GM12892 (cell line): ENCODE measurements at regions not wholly inside any gene's neighbourhood (a gene's known extent, or its start where the extent isn't known, plus 50 kb on each side); places are given as distances from the start of the nearest gene placed in this dataset.

Experiments used
- DNase-seq: peaks from one replicate; pipeline ENCODE4 v3.0.0; 2011; ENCODE audit not compliant: insufficient read length
- FAIRE-seq: peaks from 2 replicates; lab custom pipeline; 2011; peaks lifted over from hg19 to GRCh38; lab: Jason Lieb, UNC
- POLR2A ChIP-seq: IDR thresholded peaks from 2 replicates; pipeline ENCODE4 v1.6.1; 2011; ENCODE audit warnings: low read depth, low read length, control low read depth
- POLR2AphosphoS5 ChIP-seq: IDR thresholded peaks from 2 replicates; pipeline ENCODE4 v1.6.1; 2011; ENCODE audit warnings: low read depth, low read length, control low read depth
- TAF1 ChIP-seq: IDR thresholded peaks from 2 replicates; pipeline ENCODE4 v1.6.1; 2011; ENCODE audit warnings: low read depth, mild to moderate bottlenecking, control low read depth, low read length, borderline replicate concordance

DNA sequence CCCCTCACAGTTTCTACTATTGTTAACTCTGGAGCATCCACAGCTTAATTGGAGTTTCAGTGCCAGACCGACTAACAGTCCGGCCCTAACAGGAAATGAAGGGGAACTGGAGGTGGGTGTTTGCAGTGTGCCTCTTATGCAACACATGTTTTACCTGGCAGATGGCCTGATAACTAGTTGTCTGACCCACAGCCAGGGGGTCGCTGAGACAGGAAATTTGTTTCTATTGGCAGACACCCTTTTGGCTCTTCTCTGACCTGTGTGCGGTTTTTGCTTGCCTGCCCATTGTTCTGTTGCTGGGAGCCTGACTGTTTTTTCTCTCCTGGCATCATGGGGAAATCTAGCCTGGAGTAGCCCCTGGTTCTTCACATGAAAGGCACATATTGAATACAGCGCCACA lies 1329.8 kb downstream of the DSC3 start:
- DNase-seq (no peak), FAIRE-seq (no peak)
- TF ChIP-seq POLR2A, result no peak
- TF ChIP-seq POLR2AphosphoS5, result no peak
- no peak for TF ChIP-seq TAF1

DNA sequence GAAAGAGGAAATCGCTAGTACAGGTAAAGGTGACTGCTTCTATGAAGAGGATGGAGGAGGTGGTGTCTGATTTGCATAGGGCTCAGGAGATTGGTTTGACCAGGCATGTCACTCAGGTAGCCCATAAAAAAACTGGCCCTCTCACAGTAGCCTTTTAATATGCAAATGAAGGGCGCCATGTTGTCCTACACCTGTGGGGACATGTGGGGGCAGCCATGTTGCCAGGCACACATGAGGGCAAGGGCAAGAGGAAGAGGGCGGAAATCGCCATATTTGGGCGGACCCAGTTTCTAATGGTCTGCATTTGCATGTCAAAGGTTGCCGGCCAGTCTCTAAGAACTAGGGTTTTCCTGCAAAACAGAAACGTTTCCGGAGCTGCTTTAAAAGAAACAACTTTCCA lies 1330.6 kb downstream of the DSC3 start:
- TF ChIP-seq POLR2AphosphoS5 (no peak), TAF1 (no peak), POLR2A (no peak)
- FAIRE-seq (no peak), DNase-seq (no peak)

DNA sequence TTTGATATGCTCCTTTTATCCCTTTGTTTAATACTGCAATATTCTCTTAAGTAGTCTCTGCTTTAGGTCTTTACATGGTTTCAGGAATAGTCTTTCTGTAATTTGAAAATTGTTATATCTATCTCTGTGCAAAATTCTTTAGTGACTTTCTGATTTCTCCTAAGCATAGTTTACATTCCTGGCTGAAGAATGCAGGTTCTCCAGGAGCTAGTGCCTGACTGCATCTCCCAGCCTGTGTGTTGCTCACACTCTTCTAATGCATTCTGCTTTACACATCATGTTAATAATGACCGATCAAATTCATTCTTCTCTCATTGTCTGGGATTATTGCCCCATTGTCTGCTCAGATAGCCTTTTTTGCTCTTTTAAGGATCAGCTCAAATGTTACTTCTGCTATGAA lies 1349.2 kb downstream of the DSC3 start:
- TF ChIP-seq TAF1 (no peak), POLR2AphosphoS5 (no peak), POLR2A (no peak)
- DNase-seq, result no peak
- no peak for FAIRE-seq

DNA sequence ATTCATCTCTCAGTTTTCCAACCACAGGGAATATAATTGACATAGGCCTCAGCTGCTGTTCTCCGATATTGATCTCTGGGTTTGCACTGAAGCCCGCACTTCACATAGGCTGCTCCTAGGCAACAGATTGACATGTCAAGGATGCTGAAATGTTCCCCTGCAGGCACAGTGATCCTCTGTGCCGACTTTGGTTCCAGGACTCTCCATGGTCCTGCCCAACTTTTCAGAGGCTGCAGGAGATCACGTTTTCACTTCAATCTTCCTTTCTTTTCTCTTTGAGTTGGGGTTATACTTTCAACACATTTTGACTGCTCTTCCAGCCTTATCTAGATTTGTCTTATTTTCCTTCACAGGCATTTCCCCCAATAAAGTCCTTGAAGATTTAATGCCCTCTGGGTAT lies 1361.0 kb downstream of the DSC3 start:
- FAIRE-seq, result no peak
- TF ChIP-seq TAF1 (no peak), POLR2AphosphoS5 (no peak), POLR2A (no peak)
- DNase-seq, result no peak

DNA sequence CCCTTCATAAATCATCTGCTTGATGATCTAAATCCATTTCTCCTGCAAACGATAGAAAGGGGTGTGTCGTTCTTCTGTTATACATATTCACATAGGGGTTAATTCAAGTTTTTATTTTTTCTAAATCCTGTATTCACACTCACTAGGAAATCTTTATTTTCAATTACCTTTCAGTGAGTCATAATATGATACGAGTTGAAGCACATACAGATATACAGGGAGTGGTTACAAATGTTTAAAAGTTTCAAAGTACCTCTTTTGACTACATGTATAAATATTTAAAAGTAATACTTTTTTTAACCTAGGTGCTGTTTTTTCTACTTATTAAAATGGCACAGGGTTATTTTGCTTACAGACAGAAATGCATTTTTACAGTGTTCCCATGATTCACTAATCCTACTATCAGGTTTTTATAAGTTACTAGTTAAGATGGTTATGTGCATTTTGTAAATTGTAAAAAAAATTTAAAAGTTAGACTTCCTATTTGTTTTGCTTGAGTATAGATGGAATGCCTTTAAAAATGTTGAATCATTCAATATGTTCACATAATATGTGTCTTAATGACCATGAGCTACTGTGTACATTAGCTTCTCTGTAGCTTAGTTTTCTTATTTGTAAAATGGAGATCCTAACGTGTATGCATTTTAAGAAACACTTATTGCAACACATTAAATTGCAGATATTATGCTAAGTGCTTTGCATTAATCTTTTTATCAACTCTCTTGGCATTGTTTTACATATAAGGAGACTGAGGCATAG lies 1378.1 kb downstream of the DSC3 start:
- DNase-seq (no peak), FAIRE-seq (no peak)
- TF ChIP-seq TAF1 (no peak), POLR2A (no peak), POLR2AphosphoS5 (no peak)

DNA sequence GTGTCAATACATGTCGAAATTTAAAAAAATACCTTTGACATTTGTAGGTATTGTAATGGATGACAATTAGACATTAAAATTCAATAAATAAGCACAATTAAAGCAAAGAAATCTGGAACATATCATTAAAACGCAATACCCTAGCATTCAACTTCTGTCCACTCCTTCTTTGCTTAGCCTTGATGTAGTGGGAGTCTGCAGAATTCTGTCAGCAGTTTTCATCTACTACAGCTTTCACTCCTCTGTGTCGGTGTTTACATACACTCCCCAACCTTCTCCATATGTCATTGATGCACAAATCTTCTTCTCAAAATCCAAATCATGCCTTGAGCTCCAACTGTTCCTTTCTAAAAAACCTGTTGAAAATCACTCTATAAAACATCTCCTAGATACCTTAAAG lies 1380.6 kb downstream of the DSC3 start:
- no peak for TF ChIP-seq POLR2AphosphoS5
- TF ChIP-seq TAF1, result no peak
- TF ChIP-seq POLR2A, result no peak
- FAIRE-seq (no peak), DNase-seq (no peak)

DNA sequence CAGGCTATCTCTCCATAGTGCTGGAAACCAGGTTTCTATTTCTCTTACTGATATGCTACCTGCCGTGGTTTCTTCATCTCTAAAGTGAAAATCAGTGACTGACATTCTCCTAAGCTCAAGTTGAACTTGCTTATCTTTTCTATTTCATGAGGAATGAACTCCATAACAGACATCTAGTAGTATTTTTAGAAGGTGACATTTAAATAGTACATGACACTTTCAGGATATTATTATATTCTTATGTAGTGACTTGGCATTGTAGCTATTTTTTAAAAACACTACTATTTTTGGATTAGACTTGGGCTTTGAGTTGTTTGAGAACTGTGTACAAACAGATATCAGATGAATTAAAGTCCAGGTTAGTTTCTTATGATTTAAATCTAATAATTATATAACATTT lies 1381.8 kb downstream of the DSC3 start:
- FAIRE-seq (no peak), DNase-seq (no peak)
- no peak for TF ChIP-seq POLR2AphosphoS5
- no peak for TF ChIP-seq POLR2A
- no peak for TF ChIP-seq TAF1

DNA sequence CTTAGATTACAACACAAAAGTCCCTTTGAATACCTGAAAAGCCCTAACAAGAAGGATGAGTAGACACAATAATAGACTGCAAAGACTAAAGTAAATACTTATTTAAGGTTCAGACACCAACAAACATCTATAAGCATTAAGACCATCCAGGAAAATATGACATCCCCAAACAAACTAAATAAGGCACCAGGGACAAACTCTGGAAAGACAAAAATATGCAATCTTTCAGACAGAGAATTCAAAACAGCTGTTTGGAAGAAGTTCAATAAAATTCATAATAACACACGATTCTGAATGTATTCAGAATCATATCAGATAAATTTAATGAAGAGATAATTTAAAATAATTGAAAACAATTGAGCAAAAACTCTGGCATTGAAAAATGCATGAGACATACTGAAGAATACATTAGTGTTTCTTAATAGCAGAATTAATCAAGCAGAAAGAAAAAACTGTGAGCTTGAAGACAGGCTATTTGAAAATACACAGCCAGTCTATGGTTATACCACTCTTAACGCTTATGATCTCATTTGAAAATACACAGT lies 1388.8 kb downstream of the DSC3 start:
- TF ChIP-seq TAF1 (no peak), POLR2A (no peak), POLR2AphosphoS5 (no peak)
- DNase-seq, result no peak
- no peak for FAIRE-seq

DNA sequence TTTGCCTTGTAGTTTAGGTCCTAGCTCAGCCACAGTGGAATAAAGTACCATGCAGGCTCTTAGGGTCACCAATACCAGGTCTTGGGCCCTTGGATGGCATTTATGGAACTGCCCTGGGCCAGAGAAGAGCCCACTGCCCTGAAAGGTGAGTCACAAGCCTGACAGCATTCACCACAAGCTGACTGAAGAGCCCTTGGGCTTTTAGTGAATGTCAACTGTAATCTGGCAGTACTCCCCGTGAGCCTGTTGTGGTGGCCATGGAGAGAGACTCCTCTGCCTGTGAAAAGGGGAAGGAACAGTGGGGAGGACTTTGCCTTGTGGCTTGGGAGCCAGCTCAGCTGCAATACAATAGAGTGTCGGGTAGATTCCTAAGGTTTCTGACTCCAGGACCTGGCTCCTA lies 1389.7 kb downstream of the DSC3 start:
- FAIRE-seq, result no peak

DNA sequence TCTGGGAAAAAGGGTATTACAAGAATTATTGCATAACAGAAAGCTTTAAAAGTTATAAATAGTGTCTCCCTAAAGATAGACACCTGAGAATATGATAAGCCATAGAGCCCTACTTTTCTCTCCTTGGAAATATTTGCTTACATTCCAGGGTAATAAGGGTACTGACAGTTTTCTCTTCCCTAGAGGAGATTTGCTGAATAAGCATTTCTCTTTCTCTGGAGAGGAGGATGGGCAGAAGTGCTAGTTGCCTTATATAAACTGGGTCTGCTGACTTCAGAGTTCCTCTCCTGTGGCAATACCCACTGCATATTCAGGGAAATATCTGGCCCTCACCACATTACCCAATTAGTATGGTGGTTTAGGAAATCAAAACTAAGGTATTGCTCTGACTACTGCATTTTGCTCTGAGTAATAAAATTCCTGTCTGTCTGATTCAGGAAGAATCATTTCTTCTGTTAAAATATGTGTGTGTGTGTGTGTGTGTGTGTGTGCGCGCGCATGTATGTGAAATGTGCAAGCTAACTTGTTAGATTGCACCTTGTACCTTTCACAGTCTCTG lies 1391.3 kb downstream of the DSC3 start:
- FAIRE-seq (no peak), DNase-seq (no peak)
- TF ChIP-seq POLR2A, result no peak
- no peak for TF ChIP-seq TAF1
- TF ChIP-seq POLR2AphosphoS5, result no peak

More for the DNA sequence above, 1389.7 kb downstream of the DSC3 start:
- DNase-seq, result no peak
- TF ChIP-seq POLR2AphosphoS5, result no peak
- no peak for TF ChIP-seq TAF1
- no peak for TF ChIP-seq POLR2A

DNA sequence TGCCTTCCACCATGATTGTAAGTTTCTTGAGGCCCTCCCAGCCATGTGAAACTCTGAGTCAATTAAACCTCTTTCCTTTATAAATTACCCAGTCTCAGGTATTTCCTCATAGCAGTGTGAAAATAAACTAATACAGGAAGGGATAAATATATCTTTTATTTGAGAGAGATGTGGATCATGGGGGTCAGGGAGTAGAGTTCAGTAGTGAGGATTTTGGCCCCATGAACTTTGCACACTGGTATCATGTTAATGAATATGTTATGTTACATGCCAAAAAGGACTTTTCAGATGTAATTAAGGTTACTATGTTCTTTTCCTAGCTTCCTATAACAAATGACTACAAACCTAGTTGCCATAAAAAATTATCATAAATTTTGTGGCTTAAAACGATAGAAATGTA lies 1393.7 kb downstream of the DSC3 start:
- DNase-seq, result no peak
- no peak for FAIRE-seq
- TF ChIP-seq POLR2AphosphoS5 (no peak), POLR2A (no peak), TAF1 (no peak)

DNA sequence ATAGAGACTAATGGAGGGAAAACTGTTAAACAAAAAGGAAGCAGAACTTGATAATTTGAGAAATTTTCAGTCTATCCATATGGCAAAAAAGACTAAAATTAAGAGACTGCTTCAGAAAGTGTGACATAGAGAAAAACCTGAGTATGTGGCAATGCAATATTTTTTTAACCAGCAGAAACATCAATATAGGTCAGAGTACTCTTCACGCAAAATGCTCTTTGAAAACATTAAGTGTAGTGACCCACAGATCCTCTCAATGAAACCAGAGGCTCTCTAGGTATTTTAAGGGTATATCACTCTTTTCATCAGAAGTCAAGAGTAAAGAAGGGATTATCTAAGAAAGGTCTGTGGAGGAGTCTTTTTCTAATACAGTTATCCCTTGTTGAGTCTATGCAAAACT lies 1394.8 kb downstream of the DSC3 start:
- FAIRE-seq (no peak), DNase-seq (no peak)
- no peak for TF ChIP-seq POLR2AphosphoS5
- no peak for TF ChIP-seq TAF1
- TF ChIP-seq POLR2A, result no peak

DNA sequence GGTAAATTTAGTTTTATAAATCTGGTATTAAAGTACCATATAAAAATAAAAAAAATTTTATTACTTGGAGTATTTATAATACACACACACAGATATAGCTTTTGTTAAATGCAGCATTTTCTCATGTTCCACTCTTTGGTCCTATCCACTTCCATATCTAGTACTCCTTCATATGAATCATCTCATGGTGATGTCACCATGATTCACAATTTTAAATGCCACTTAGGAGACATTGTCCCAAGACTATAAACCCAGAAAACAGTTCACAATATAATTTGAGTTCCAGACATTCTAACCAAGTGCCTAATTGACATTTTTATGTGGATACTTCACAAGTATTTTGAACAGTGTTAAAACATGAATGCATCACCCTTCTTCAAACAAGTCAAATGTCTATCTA lies 1398.3 kb downstream of the DSC3 start:
- no peak for FAIRE-seq
- no peak for DNase-seq
- TF ChIP-seq POLR2A (no peak), TAF1 (no peak), POLR2AphosphoS5 (no peak)
